AG09319 (cell line): ENCODE measurements at regions not wholly inside any gene's neighbourhood (a gene's known extent, or its start where the extent isn't known, plus 50 kb on each side); places are given as distances from the start of the nearest gene placed in this dataset.

Source experiments
- DNase-seq: peaks from one replicate; pipeline ENCODE4 v3.0.0-alpha.2; 2010; ENCODE audit warnings: low read depth; ENCODE audit errors: extremely low read depth
- CTCF ChIP-seq: IDR thresholded peaks from 2 replicates; pipeline ENCODE4 v1.5.1; 2011; ENCODE audit warnings: low read depth, mild to moderate bottlenecking, inconsistent platforms, low read length, moderate library complexity

- DNase-seq, result no peak
- no peak for TF ChIP-seq CTCF
Measured at GRCh38 chr9:20276762-20277161, 345.5 kb downstream of the MLLT3 start.

GRCh38 chr9:20271723-20272122 is 350.6 kb downstream of the MLLT3 start:
- DNase-seq, result no peak
- no peak; the same call in 1 of the 2 replicates for TF ChIP-seq CTCF

- no peak for DNase-seq
- TF ChIP-seq CTCF, result no peak
Measured at GRCh38 chr9:20271096-20271495, 351.2 kb downstream of the MLLT3 start.

- no peak for TF ChIP-seq CTCF
Measured at GRCh38 chr9:20270161-20270560, 352.1 kb downstream of the MLLT3 start.

GRCh38 chr9:20269620-20270019 is 352.7 kb downstream of the MLLT3 start:
- no peak for DNase-seq
- no peak for TF ChIP-seq CTCF

More at GRCh38 chr9:20270161-20270560, 352.1 kb downstream of the MLLT3 start:
- no peak for DNase-seq

- no peak for DNase-seq
Measured at GRCh38 chr9:20264896-20265295, 357.4 kb downstream of the MLLT3 start.

GRCh38 chr9:20262611-20263010 is 359.7 kb downstream of the MLLT3 start:
- no peak for TF ChIP-seq CTCF
- no peak for DNase-seq

More at GRCh38 chr9:20264896-20265295, 357.4 kb downstream of the MLLT3 start:
- no peak for TF ChIP-seq CTCF
